Progenitor cell of endocrine pancreas (in vitro differentiated cells): ENCODE measurements at regions not wholly inside any gene's neighbourhood (a gene's known extent, or its start where the extent isn't known, plus 50 kb on each side); places are given as distances from the start of the nearest gene placed in this dataset.

Experiments
- DNase-seq: peaks from one replicate; pipeline ENCODE4 v3.0.0; 2021; ENCODE audit warnings: low spot score; ENCODE audit not compliant: unreplicated experiment
- H3K27ac Mint-ChIP-seq: 2 replicates; pipeline ENCODE4 v1.8.0; 2021; ENCODE audit warnings: mild to moderate bottlenecking, moderate library complexity, mixed read lengths
- H3K27me3 Mint-ChIP-seq: 2 replicates; pipeline ENCODE4 v1.8.0; 2021; ENCODE audit warnings: mixed read lengths
- H3K36me3 Mint-ChIP-seq: 2 replicates; pipeline ENCODE4 v1.8.0; 2022; ENCODE audit warnings: mixed read lengths; ENCODE audit not compliant: insufficient read depth
- H3K4me1 Mint-ChIP-seq: 2 replicates; pipeline ENCODE4 v1.8.0; 2021; ENCODE audit warnings: low read depth, mixed read lengths
- H3K4me3 Mint-ChIP-seq: 2 replicates; pipeline ENCODE4 v1.8.0; 2021; ENCODE audit warnings: low read depth, mild to moderate bottlenecking, moderate library complexity, mixed read lengths
- H3K9me3 Mint-ChIP-seq: 2 replicates; pipeline ENCODE4 v1.8.0; 2021; ENCODE audit warnings: low read depth, mixed read lengths
- CTCF ChIP-seq: fragments of 200-600 bp; sonication (generic); IDR thresholded peaks from one replicate; pipeline ENCODE4 v1.5.0; 2021; ENCODE audit warnings: antibody characterized with exemption, mild to moderate bottlenecking; ENCODE audit not compliant: unreplicated experiment

- Mint-ChIP-seq H3K36me3 (no peaks in the 10 kb centered on the region), H3K27ac (no peak overlapping the region), H3K27me3 (peaks cover 58% of the 10 kb centered on the region), H3K4me3 (no peak overlapping the region), H3K9me3 (no peaks in the 10 kb centered on the region), H3K4me1 (peaks cover 6% of the 10 kb centered on the region)
- no peak for TF ChIP-seq CTCF
- DNase-seq, result no peak
Observed at GRCh38 chr5:141753143-141753970, 71.3 kb upstream of the ARAP3 start.

GRCh38 chr5:141747152-141748141 lies 65.4 kb upstream of the ARAP3 start:
- Mint-ChIP-seq H3K4me3 (no peak overlapping the region), H3K27me3 (peaks cover 48% of the 10 kb centered on the region), H3K4me1 (peaks cover 2% of the 10 kb centered on the region), H3K27ac (no peak overlapping the region), H3K9me3 (no peaks in the 10 kb centered on the region), H3K36me3 (no peaks in the 10 kb centered on the region)
- TF ChIP-seq CTCF, result no peak
- no peak for DNase-seq

GRCh38 chr5:141746395-141746794 lies 64.4 kb upstream of the ARAP3 start:
- H3K36me3 Mint-ChIP-seq, result no peaks in the 10 kb centered on the region

GRCh38 chr5:141745390-141745789 lies 63.4 kb upstream of the ARAP3 start:
- H3K27ac Mint-ChIP-seq, result no peak overlapping the region
- no peaks in the 10 kb centered on the region for H3K36me3 Mint-ChIP-seq
- H3K4me1 Mint-ChIP-seq, result peaks cover 2% of the 10 kb centered on the region
- H3K9me3 Mint-ChIP-seq, result no peaks in the 10 kb centered on the region
- DNase-seq, result no peak
- H3K4me3 Mint-ChIP-seq, result no peak overlapping the region
- TF ChIP-seq CTCF, result no peak
- peaks cover 32% of the 10 kb centered on the region for H3K27me3 Mint-ChIP-seq

More at GRCh38 chr5:141746395-141746794, 64.4 kb upstream of the ARAP3 start:
- no peak for TF ChIP-seq CTCF
- Mint-ChIP-seq H3K4me3 (no peak overlapping the region), H3K4me1 (peaks cover 2% of the 10 kb centered on the region), H3K9me3 (no peaks in the 10 kb centered on the region), H3K27me3 (peaks cover 38% of the 10 kb centered on the region), H3K27ac (no peak overlapping the region)
- DNase-seq, result no peak

- H3K4me1 Mint-ChIP-seq, result peaks cover 2% of the 10 kb centered on the region
- DNase-seq, result no peak
- H3K4me3 Mint-ChIP-seq, result no peak overlapping the region
- H3K36me3 Mint-ChIP-seq, result no peaks in the 10 kb centered on the region
- H3K27ac Mint-ChIP-seq, result no peak overlapping the region
- no peaks in the 10 kb centered on the region for H3K9me3 Mint-ChIP-seq
- peaks cover 25% of the 10 kb centered on the region for H3K27me3 Mint-ChIP-seq
- TF ChIP-seq CTCF, result no peak
Observed at GRCh38 chr5:141743866-141744272, 61.8 kb upstream of the ARAP3 start.
